Dendritic cell treated with granulocyte-macrophage colony-stimulating factor and Interleukin-4, amounts not matched to agents 40 ng/mL and 50 ng/mL, for 4 days (primary cell): ENCODE measurements at regions not wholly inside any gene's neighbourhood (a gene's known extent, or its start where the extent isn't known, plus 50 kb on each side); places are given as distances from the start of the nearest gene placed in this dataset.
"Not testable (repeated sequence)": the region's sequence is repeated elsewhere in the genome, so short reads cannot be mapped to it uniquely, and the experiment has no call there.

Experiments used
- H3K27ac Mint-ChIP-seq: one replicate; pipeline ENCODE4 v1.8.0; 2022; ENCODE audit warnings: mild to moderate bottlenecking, mixed read lengths
- H3K27me3 Mint-ChIP-seq: one replicate; pipeline ENCODE4 v1.8.0; 2022; ENCODE audit warnings: mild to moderate bottlenecking, mixed read lengths
- H3K36me3 Mint-ChIP-seq: one replicate; pipeline ENCODE4 v1.8.0; 2022; ENCODE audit warnings: low read depth, mixed read lengths
- H3K4me1 Mint-ChIP-seq: one replicate; pipeline ENCODE4 v1.8.0; 2022; ENCODE audit warnings: low read depth, mixed read lengths
- H3K4me3 Mint-ChIP-seq: one replicate; pipeline ENCODE4 v1.8.0; 2022; ENCODE audit warnings: mild to moderate bottlenecking, moderate library complexity, mixed read lengths
- H3K9me3 Mint-ChIP-seq: one replicate; pipeline ENCODE4 v1.8.0; 2022; ENCODE audit warnings: mixed read lengths
- intact Hi-C: fragments of 100-400 bp; cut with micrococcal nuclease; formaldehyde crosslinking; loops from one replicate; pipeline ENCODE4 v1.15.0; 2022

GRCh38 chr5:125440905-125441304, 694.5 kb upstream of the ZNF608 start:
- Mint-ChIP-seq H3K4me1 (no peaks in the 10 kb centered on the region), H3K36me3 (no peaks in the 10 kb centered on the region), H3K27me3 (no peaks in the 10 kb centered on the region), H3K4me3 (no peak overlapping the region), H3K27ac (no peak overlapping the region), H3K9me3 (peaks cover 76% of the 10 kb centered on the region)
- intact Hi-C loops = no loop called here

- Mint-ChIP-seq H3K27me3 (no peaks in the 10 kb centered on the region), H3K9me3 (peaks cover 29% of the 10 kb centered on the region), H3K27ac (no peak overlapping the region), H3K4me3 (no peak overlapping the region), H3K4me1 (no peaks in the 10 kb centered on the region), H3K36me3 (no peaks in the 10 kb centered on the region)
- intact Hi-C loops = no loop called here
Measured at GRCh38 chr5:125446986-125447385, 700.5 kb upstream of the ZNF608 start.

GRCh38 chr5:125450771-125451170, 704.3 kb upstream of the ZNF608 start:
- Mint-ChIP-seq H3K9me3 (peaks cover 18% of the 10 kb centered on the region), H3K4me3 (no peak overlapping the region), H3K27ac (no peak overlapping the region), H3K4me1 (no peaks in the 10 kb centered on the region), H3K27me3 (no peaks in the 10 kb centered on the region), H3K36me3 (no peaks in the 10 kb centered on the region)
- intact Hi-C loops = no loop called here

- H3K27ac Mint-ChIP-seq = no peak overlapping the region
- H3K36me3 Mint-ChIP-seq = no peaks in the 10 kb centered on the region
- intact Hi-C loops = no loop called here
- H3K4me3 Mint-ChIP-seq = no peak overlapping the region
- no peaks in the 10 kb centered on the region for H3K27me3 Mint-ChIP-seq
- no peaks in the 10 kb centered on the region for H3K4me1 Mint-ChIP-seq
- H3K9me3 Mint-ChIP-seq = peaks cover 18% of the 10 kb centered on the region
Measured at GRCh38 chr5:125451622-125452021, 705.2 kb upstream of the ZNF608 start.

GRCh38 chr5:125452991-125453390, 706.6 kb upstream of the ZNF608 start:
- H3K27ac Mint-ChIP-seq = no peak overlapping the region

GRCh38 chr5:125455041-125455440, 708.6 kb upstream of the ZNF608 start:
- Mint-ChIP-seq H3K9me3 (peaks cover 30% of the 10 kb centered on the region), H3K36me3 (no peaks in the 10 kb centered on the region)
- intact Hi-C loops = no loop called here

More at GRCh38 chr5:125452991-125453390, 706.6 kb upstream of the ZNF608 start:
- Mint-ChIP-seq H3K4me1 (no peaks in the 10 kb centered on the region), H3K9me3 (peaks cover 18% of the 10 kb centered on the region), H3K36me3 (no peaks in the 10 kb centered on the region), H3K27me3 (no peaks in the 10 kb centered on the region), H3K4me3 (no peak overlapping the region)
- intact Hi-C loops = no loop called here

GRCh38 chr5:125456005-125456404, 709.6 kb upstream of the ZNF608 start:
- H3K36me3 Mint-ChIP-seq, H3K4me1 Mint-ChIP-seq, H3K27me3 Mint-ChIP-seq, H3K4me3 Mint-ChIP-seq, H3K27ac Mint-ChIP-seq, intact Hi-C loops: not testable (repeated sequence)
- peaks cover 30% of the 10 kb centered on the region for H3K9me3 Mint-ChIP-seq

More at GRCh38 chr5:125455041-125455440, 708.6 kb upstream of the ZNF608 start:
- H3K27me3 Mint-ChIP-seq = no peaks in the 10 kb centered on the region
- no peaks in the 10 kb centered on the region for H3K4me1 Mint-ChIP-seq
- H3K4me3 Mint-ChIP-seq = no peak overlapping the region
- no peak overlapping the region for H3K27ac Mint-ChIP-seq

GRCh38 chr5:125457617-125458016, 711.2 kb upstream of the ZNF608 start:
- Mint-ChIP-seq H3K4me3 (no peak overlapping the region), H3K4me1 (no peaks in the 10 kb centered on the region), H3K27me3 (no peaks in the 10 kb centered on the region), H3K9me3 (peaks cover 29% of the 10 kb centered on the region), H3K36me3 (no peaks in the 10 kb centered on the region), H3K27ac (no peak overlapping the region)
- intact Hi-C loops = no loop called here

- H3K4me1 Mint-ChIP-seq, H3K27ac Mint-ChIP-seq, H3K4me3 Mint-ChIP-seq, intact Hi-C loops, H3K27me3 Mint-ChIP-seq, H3K36me3 Mint-ChIP-seq: not testable (repeated sequence)
- peaks cover 16% of the 10 kb centered on the region for H3K9me3 Mint-ChIP-seq
Measured at GRCh38 chr5:125458949-125459348, 712.5 kb upstream of the ZNF608 start.

- no peaks in the 10 kb centered on the region for H3K4me1 Mint-ChIP-seq
- no peak overlapping the region for H3K27ac Mint-ChIP-seq
- intact Hi-C loops = no loop called here
- H3K36me3 Mint-ChIP-seq = no peaks in the 10 kb centered on the region
- no peak overlapping the region for H3K4me3 Mint-ChIP-seq
- H3K9me3 Mint-ChIP-seq = peaks cover 12% of the 10 kb centered on the region
- H3K27me3 Mint-ChIP-seq = peaks cover 2% of the 10 kb centered on the region
Measured at GRCh38 chr5:125461641-125462072, 715.2 kb upstream of the ZNF608 start.

GRCh38 chr5:125463466-125464092, 717.1 kb upstream of the ZNF608 start:
- no peaks in the 10 kb centered on the region for H3K36me3 Mint-ChIP-seq
- H3K27ac Mint-ChIP-seq = no peak overlapping the region
- intact Hi-C loops = no loop called here
- H3K9me3 Mint-ChIP-seq = peaks cover 12% of the 10 kb centered on the region
- H3K4me1 Mint-ChIP-seq = no peaks in the 10 kb centered on the region
- H3K27me3 Mint-ChIP-seq = peaks cover 2% of the 10 kb centered on the region
- H3K4me3 Mint-ChIP-seq = no peak overlapping the region

- peaks cover 2% of the 10 kb centered on the region for H3K27me3 Mint-ChIP-seq
- H3K36me3 Mint-ChIP-seq = no peaks in the 10 kb centered on the region
- peaks cover 2% of the 10 kb centered on the region for H3K9me3 Mint-ChIP-seq
- H3K4me3 Mint-ChIP-seq = no peak overlapping the region
- no peaks in the 10 kb centered on the region for H3K4me1 Mint-ChIP-seq
- H3K27ac Mint-ChIP-seq = no peak overlapping the region
- intact Hi-C loops = no loop called here
Measured at GRCh38 chr5:125464847-125465432, 718.5 kb upstream of the ZNF608 start.

- H3K27ac Mint-ChIP-seq = no peak overlapping the region
- no peaks in the 10 kb centered on the region for H3K4me1 Mint-ChIP-seq
- H3K27me3 Mint-ChIP-seq = peaks cover 2% of the 10 kb centered on the region
- H3K36me3 Mint-ChIP-seq = no peaks in the 10 kb centered on the region
- intact Hi-C loops = no loop called here
- H3K9me3 Mint-ChIP-seq = no peaks in the 10 kb centered on the region
- no peak overlapping the region for H3K4me3 Mint-ChIP-seq
Measured at GRCh38 chr5:125465703-125466102, 719.3 kb upstream of the ZNF608 start.

GRCh38 chr5:125467222-125467621, 720.8 kb upstream of the ZNF608 start:
- Mint-ChIP-seq H3K9me3 (no peaks in the 10 kb centered on the region), H3K27ac (no peak overlapping the region), H3K4me1 (no peaks in the 10 kb centered on the region), H3K36me3 (no peaks in the 10 kb centered on the region), H3K4me3 (no peak overlapping the region), H3K27me3 (peaks cover 2% of the 10 kb centered on the region)
- intact Hi-C loops = no loop called here
